ENCODE measurements at regions not wholly inside any gene's neighbourhood (a gene's known extent, or its start where the extent isn't known, plus 50 kb on each side); places are given as distances from the start of the nearest gene placed in this dataset.

DNA sequence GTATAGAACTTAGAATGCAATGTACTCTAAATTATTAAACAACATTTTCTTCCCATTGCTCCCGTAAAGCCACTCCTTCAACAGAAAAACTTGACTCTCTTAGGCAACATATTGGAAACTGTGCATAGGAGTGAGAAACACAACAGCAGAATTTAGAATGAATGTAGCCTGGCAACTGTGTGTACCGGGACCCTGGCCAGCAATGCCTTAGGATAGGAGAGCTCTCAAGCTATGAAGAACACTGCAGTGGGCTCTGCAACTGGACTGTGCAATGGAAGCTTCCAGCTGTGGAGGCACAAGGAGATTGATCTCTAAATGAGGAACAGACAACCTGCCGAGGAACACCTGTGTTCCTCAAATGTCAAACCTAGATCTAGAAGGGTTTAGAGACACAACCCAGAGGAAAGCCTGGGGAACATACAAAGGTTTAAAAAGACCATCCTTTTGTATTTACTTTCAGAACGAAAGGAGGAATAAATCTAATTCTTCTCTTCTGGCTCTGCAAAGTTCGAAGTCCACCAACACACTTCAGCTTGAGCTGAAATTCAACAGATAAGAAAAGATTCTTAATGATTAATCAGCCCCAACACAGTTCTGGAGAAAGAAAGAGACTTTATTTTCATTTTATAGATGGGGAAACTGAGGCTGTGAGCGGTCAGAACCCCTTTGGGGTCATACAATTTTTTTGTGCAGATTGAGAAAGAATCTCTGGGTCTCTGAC lies 51.5 kb upstream of the ARL15 start:
- BruUV-seq (replicated peaks) = no TSS peak
- Histone ChIP-seq H3K36me3 (ENCODE audit: insufficient read depth, low read length, poor library complexity, severe bottlenecking) (no peaks in the 10 kb centered on the region), H3K4me3 (ENCODE audit: low read depth, low read length, poor library complexity, severe bottlenecking) (no peak overlapping the region), H3K9me3 (ENCODE audit: low read depth, low read length, poor library complexity, severe bottlenecking) (no peaks in the 10 kb centered on the region), H3K27ac (ENCODE audit: low read depth, low read length, poor library complexity, severe bottlenecking) (no peak overlapping the region), H3K27me3 (replicated peaks; ENCODE audit: insufficient read depth, low read depth, low read length, poor library complexity) (no peaks in the 10 kb centered on the region), H3K4me1 (ENCODE audit: insufficient read depth, low read length, poor library complexity, severe bottlenecking) (no peaks in the 10 kb centered on the region)
- TF ChIP-seq, protein P1, sequence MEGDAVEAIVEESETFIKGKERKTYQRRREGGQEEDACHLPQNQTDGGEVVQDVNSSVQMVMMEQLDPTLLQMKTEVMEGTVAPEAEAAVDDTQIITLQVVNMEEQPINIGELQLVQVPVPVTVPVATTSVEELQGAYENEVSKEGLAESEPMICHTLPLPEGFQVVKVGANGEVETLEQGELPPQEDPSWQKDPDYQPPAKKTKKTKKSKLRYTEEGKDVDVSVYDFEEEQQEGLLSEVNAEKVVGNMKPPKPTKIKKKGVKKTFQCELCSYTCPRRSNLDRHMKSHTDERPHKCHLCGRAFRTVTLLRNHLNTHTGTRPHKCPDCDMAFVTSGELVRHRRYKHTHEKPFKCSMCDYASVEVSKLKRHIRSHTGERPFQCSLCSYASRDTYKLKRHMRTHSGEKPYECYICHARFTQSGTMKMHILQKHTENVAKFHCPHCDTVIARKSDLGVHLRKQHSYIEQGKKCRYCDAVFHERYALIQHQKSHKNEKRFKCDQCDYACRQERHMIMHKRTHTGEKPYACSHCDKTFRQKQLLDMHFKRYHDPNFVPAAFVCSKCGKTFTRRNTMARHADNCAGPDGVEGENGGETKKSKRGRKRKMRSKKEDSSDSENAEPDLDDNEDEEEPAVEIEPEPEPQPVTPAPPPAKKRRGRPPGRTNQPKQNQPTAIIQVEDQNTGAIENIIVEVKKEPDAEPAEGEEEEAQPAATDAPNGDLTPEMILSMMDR (conservative IDR thresholded peaks at IDR 0.05; ENCODE audit: low read depth, low read length) = no peak
- TF ChIP-seq EZH2 (IDR thresholded peaks at IDR 0.05; ENCODE audit: borderline replicate concordance, low read depth, low read length, poor library complexity, severe bottlenecking) = no peak
- ChIA-PET CTCF (no interaction called here), POLR2A (ENCODE audit: low non-redundant PET) (no interaction called here)
- intact Hi-C loops (cut with micrococcal nuclease; ENCODE audit: unreplicated experiment) = no loop called here
- DNase-seq (ENCODE audit: low spot score) = no peak

DNA sequence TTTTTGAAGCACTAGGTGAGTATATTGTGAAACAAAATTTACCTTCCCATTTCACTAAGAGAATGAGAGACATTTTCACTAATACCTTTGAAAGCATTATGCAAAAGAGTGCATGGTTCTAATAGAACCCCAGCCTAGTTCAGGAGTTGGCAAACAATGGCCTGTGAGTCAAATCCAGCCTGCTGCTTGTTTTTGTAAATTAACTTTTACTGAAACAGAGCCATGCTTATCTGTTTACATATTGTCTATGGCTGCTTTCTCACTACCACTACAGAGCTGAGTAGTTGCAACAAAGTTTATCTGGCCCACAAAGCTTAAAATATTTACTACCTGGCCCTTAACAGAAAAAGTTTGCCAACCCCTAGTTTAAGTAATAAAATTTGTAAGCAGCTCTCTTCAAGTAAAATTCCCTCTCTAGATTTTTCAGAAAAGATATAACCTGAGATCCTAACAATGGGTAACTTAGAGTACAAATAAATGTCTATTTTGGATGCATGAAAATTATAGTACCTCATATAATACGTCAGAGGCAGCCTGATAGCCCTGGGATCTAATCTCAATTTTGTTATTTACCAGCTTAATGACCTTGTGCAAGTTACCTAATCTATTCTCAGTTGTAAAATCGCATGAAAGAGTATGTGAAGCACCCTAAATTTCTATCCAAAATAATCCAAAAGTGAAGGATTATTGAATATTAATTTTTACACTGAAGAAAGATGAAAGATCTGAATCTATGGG lies 50.7 kb upstream of the ARL15 start:
- H3K4me1 ChIP-seq (ENCODE audit: insufficient read depth, low read length, poor library complexity, severe bottlenecking) = no peaks in the 10 kb centered on the region
- BruUV-seq (replicated peaks) = no TSS peak
- no peak for DNase-seq (ENCODE audit: low spot score)
- TF ChIP-seq, protein P1 (conservative IDR thresholded peaks at IDR 0.05; ENCODE audit: low read depth, low read length) = no peak
- no peak for TF ChIP-seq EZH2 (IDR thresholded peaks at IDR 0.05; ENCODE audit: borderline replicate concordance, low read depth, low read length, poor library complexity, severe bottlenecking)
- intact Hi-C loops (cut with micrococcal nuclease; ENCODE audit: unreplicated experiment) = no loop called here
- CTCF ChIA-PET = no interaction called here
- H3K9me3 ChIP-seq (ENCODE audit: low read depth, low read length, poor library complexity, severe bottlenecking) = no peaks in the 10 kb centered on the region
- H3K36me3 ChIP-seq (ENCODE audit: insufficient read depth, low read length, poor library complexity, severe bottlenecking) = no peaks in the 10 kb centered on the region
- POLR2A ChIA-PET (ENCODE audit: low non-redundant PET) = no interaction called here
- no peak overlapping the region for H3K27ac ChIP-seq (ENCODE audit: low read depth, low read length, poor library complexity, severe bottlenecking)
- H3K4me3 ChIP-seq (ENCODE audit: low read depth, low read length, poor library complexity, severe bottlenecking) = no peak overlapping the region
- H3K27me3 ChIP-seq (replicated peaks; ENCODE audit: insufficient read depth, low read depth, low read length, poor library complexity) = no peaks in the 10 kb centered on the region

Measured in A673 (cell line).